B cell (primary cell): ENCODE measurements at regions not wholly inside any gene's neighbourhood (a gene's known extent, or its start where the extent isn't known, plus 50 kb on each side); places are given as distances from the start of the nearest gene placed in this dataset.

ENCODE experiments used
- ATAC-seq: fragments of 200-7000 bp; cut with Tn5 transposase; one replicate; pipeline ENCODE4 v1.10.0; 2021; ENCODE audit warnings: low read depth, mild to moderate bottlenecking, moderate number of reproducible peaks, moderate library complexity
- CTCF ChIA-PET: fragments of 350-600 bp; sonication (Branson Sonifier 250); formaldehyde crosslinking; loops from one replicate; lab custom pipeline; 2021; ENCODE audit warnings: antibody characterized with exemption, inconsistent platforms; lab: Charles Lee
- POLR2A ChIA-PET: fragments of 350-600 bp; sonication (Branson Sonifier 250); formaldehyde crosslinking; loops from one replicate; lab custom pipeline; 2021; ENCODE audit warnings: antibody characterized with exemption; lab: Charles Lee
- DNase-seq: peaks from one replicate; pipeline ENCODE4 v3.0.0; 2013
- H2AFZ ChIP-seq: 2 replicates; pipeline ENCODE4 v1.6.1; 2012; ENCODE audit warnings: mild to moderate bottlenecking, low read depth, low read length; ENCODE audit not compliant: insufficient read depth, poor library complexity, severe bottlenecking
- H3K27ac ChIP-seq, 2 donors: 1 replicate in 1 of 2; 2 replicates in 1 of 2; pipeline ENCODE4 v1.5.1; 2012 to 2013; ENCODE audit warnings: low read length in 2 of 2, mild to moderate bottlenecking in 2 of 2, moderate library complexity in 1 of 2
- H3K27me3 ChIP-seq, 4 experiments: fragments of 200-600 bp in 1 of 4; sonication (generic) in 1 of 4; replicated peaks in 1 of 4; 1 replicate in 2 of 4; 2 replicates in 2 of 4; pipeline versions ENCODE4 v1.6.1 to v1.7.0; 2013 to 2016; ENCODE audit warnings: low read length in 3 of 4, mild to moderate bottlenecking in 2 of 4, mixed read lengths in 1 of 4, moderate library complexity in 1 of 4; ENCODE audit not compliant: insufficient read depth in 4 of 4, control insufficient read depth in 3 of 4; ENCODE audit errors: control extremely low read depth in 1 of 4
- H3K36me3 ChIP-seq, 2 experiments: replicated peaks in 1 of 2; 1 replicate in 1 of 2; 2 replicates in 1 of 2; pipeline versions ENCODE4 v1.6.1 to v1.7.1; 2013; ENCODE audit warnings: low read length in 1 of 2; ENCODE audit not compliant: insufficient read depth in 2 of 2, control insufficient read depth in 1 of 2; ENCODE audit errors: control extremely low read depth in 1 of 2, extremely low read depth in 1 of 2
- H3K4me1 ChIP-seq, 2 donors: fragments of 200-600 bp in 1 of 2; sonication (generic) in 1 of 2; 1 replicate in 1 of 2; 2 replicates in 1 of 2; pipeline versions ENCODE4 v1.5.1 to v1.6.1; 2013 to 2017; ENCODE audit warnings: low read length in 2 of 2; ENCODE audit not compliant: control insufficient read depth in 2 of 2, insufficient read depth in 2 of 2
- H3K4me2 ChIP-seq: replicated peaks from 2 replicates; pipeline ENCODE3; 2012; ENCODE audit warnings: mild to moderate bottlenecking, low read depth, low read length; ENCODE audit not compliant: poor library complexity, severe bottlenecking
- H3K4me3 ChIP-seq, 5 experiments: fragments of 200-600 bp in 1 of 5; sonication (generic) in 1 of 5; 1 replicate in 3 of 5; 2 replicates in 2 of 5; pipeline versions ENCODE4 v1.5.1 to v1.7.0; 2011 to 2016; ENCODE audit warnings: low read length in 4 of 5, mild to moderate bottlenecking in 4 of 5, low read depth in 2 of 5, control low read depth in 1 of 5, moderate library complexity in 1 of 5; ENCODE audit not compliant: insufficient read depth in 1 of 5; ENCODE audit errors: control extremely low read depth in 1 of 5, extremely low read depth in 1 of 5
- H3K79me2 ChIP-seq: fragments of 200-600 bp; sonication (generic); one replicate; pipeline ENCODE4 v1.6.0; 2016; ENCODE audit warnings: low read length; ENCODE audit not compliant: control insufficient read depth, insufficient read depth
- H3K9ac ChIP-seq: fragments of 200-600 bp; sonication (generic); 2 replicates; pipeline ENCODE4 v1.6.1; 2017; ENCODE audit warnings: mild to moderate bottlenecking, low read length, moderate library complexity
- H3K9me3 ChIP-seq, 3 donors: one replicate each; pipeline versions ENCODE4 v1.6.1 to v1.7.1; 2013; ENCODE audit warnings: low read length in 2 of 3; ENCODE audit not compliant: control insufficient read depth in 2 of 3, insufficient read depth in 1 of 3; ENCODE audit errors: control extremely low read depth in 1 of 3
- H4K20me1 ChIP-seq: 2 replicates; pipeline ENCODE4 v1.6.0; 2012; ENCODE audit warnings: mild to moderate bottlenecking, low read length; ENCODE audit not compliant: insufficient read depth, control insufficient read depth, poor library complexity, severe bottlenecking
- H3K27ac Mint-ChIP-seq: one replicate; pipeline ENCODE4 v1.8.0; 2021; ENCODE audit warnings: mixed read lengths
- H3K27me3 Mint-ChIP-seq: one replicate; pipeline ENCODE4 v1.8.0; 2021; ENCODE audit warnings: mixed read lengths
- H3K4me1 Mint-ChIP-seq: one replicate; pipeline ENCODE4 v1.8.0; 2021; ENCODE audit warnings: mixed read lengths
- H3K4me3 Mint-ChIP-seq: one replicate; pipeline ENCODE4 v1.8.0; 2021; ENCODE audit warnings: mixed read lengths
- H3K9me3 Mint-ChIP-seq: one replicate; pipeline ENCODE4 v1.8.0; 2022; ENCODE audit warnings: mixed read lengths; ENCODE audit not compliant: insufficient read depth
- EZH2 ChIP-seq: IDR thresholded peaks from 2 replicates; pipeline ENCODE4 v1.6.1; 2012; ENCODE audit warnings: borderline replicate concordance, low read depth, mild to moderate bottlenecking, moderate library complexity, low read length; ENCODE audit not compliant: insufficient read depth, poor library complexity, severe bottlenecking
- WGBS: methylation state at CpG from one replicate; pipeline ENCODE4 v1.1.5; 2013; ENCODE audit warnings: missing lambda C conversion rate; ENCODE audit not compliant: insufficient coverage; 5-methylcytosine and 5-hydroxymethylcytosine counted together
- intact Hi-C: fragments of 100-400 bp; cut with micrococcal nuclease; formaldehyde crosslinking; loops from one replicate; pipeline ENCODE4 v1.10.0; 2022
- TF ChIP-seq, protein P1 (sequence below): fragments of 200-600 bp; IDR thresholded peaks from one replicate; pipeline ENCODE4 v1.8.0; 2022; ENCODE audit warnings: antibody characterized with exemption, mild to moderate bottlenecking

DNA sequence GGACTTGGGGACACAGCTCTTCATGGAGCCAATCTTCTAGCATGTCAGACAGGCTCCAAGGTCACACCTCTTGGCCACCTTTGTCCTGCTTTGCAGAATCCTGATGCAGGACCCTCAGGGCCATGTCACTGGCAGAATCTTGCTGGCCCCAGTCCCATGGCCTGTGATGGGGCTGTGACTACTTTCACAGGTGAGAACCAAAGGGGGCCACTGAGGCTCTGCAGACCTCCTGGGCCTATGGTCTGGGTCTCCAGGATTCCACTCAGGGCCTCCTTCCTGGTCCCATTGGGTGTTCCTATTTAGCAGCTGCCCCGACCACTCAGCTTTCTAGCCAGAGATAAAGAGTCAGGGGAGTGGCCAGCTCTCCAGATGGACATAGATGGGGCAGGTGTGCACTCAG lies 238.7 kb downstream of the MATN1 start:
- no peak overlapping the region for H3K27ac Mint-ChIP-seq
- WGBS: 73% methylated on average over 1 of the region's 1 CpG

DNA sequence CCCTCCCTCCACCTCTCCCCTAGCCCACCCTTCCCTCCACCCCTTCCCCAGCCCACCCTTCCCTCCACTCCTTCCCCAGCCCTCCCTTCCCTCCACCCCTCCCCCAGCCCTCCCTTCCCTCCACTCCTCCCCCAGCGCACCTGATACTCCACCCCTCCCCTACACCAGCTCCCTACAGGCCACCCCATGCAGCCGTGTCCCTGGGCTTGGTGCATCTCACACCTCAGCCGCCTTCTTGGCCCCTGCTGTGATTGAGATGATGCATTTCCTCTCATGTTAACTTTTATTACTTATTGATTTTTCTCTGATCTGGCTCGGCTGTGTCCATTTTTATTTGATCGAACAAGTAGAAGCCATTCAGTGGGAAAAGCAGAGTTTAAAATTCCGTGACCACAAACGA lies 243.8 kb downstream of the MATN1 start:
- H3K36me3 ChIP-seq: no peaks in the 10 kb centered on the region
- no peaks in the 10 kb centered on the region for H4K20me1 ChIP-seq
- no peaks in the 10 kb centered on the region for H3K27me3 ChIP-seq
- no peak overlapping the region for H3K4me2 ChIP-seq
- no peak for ATAC-seq
- Mint-ChIP-seq H3K27ac (no peak overlapping the region), H3K27me3 (peaks cover 2% of the 10 kb centered on the region), H3K4me1 (no peaks in the 10 kb centered on the region), H3K9me3 (peaks cover 8% of the 10 kb centered on the region), H3K4me3 (no peak overlapping the region)
- 77% methylated on average over 3 of the region's 7 CpGs for WGBS
- no peak for DNase-seq
- H3K9ac ChIP-seq: no peak overlapping the region
- no peak overlapping the region for H2AFZ ChIP-seq
- H3K79me2 ChIP-seq: no peaks in the 10 kb centered on the region
- H3K4me1 ChIP-seq: no peaks in the 10 kb centered on the region
- POLR2A ChIA-PET: no interaction called here
- TF ChIP-seq EZH2: no peak
- TF ChIP-seq, protein P1, sequence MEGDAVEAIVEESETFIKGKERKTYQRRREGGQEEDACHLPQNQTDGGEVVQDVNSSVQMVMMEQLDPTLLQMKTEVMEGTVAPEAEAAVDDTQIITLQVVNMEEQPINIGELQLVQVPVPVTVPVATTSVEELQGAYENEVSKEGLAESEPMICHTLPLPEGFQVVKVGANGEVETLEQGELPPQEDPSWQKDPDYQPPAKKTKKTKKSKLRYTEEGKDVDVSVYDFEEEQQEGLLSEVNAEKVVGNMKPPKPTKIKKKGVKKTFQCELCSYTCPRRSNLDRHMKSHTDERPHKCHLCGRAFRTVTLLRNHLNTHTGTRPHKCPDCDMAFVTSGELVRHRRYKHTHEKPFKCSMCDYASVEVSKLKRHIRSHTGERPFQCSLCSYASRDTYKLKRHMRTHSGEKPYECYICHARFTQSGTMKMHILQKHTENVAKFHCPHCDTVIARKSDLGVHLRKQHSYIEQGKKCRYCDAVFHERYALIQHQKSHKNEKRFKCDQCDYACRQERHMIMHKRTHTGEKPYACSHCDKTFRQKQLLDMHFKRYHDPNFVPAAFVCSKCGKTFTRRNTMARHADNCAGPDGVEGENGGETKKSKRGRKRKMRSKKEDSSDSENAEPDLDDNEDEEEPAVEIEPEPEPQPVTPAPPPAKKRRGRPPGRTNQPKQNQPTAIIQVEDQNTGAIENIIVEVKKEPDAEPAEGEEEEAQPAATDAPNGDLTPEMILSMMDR: no peak
- CTCF ChIA-PET: no interaction called here
- intact Hi-C loops: no loop called here
- no peak overlapping the region for H3K4me3 ChIP-seq
- peaks cover 1 to 53% (median 24%) of the 10 kb centered on the region in 3 donors for H3K9me3 ChIP-seq
- H3K27ac ChIP-seq: no peak overlapping the region

More for the DNA sequence above, 238.7 kb downstream of the MATN1 start:
- Mint-ChIP-seq H3K27me3 (peaks cover 12% of the 10 kb centered on the region), H3K4me1 (no peaks in the 10 kb centered on the region), H3K4me3 (no peak overlapping the region), H3K9me3 (peaks cover 11% of the 10 kb centered on the region)
- ChIA-PET POLR2A (no interaction called here), CTCF (no interaction called here)
- H3K4me2 ChIP-seq: no peak overlapping the region
- peaks cover 1 to 60% (median 24%) of the 10 kb centered on the region in 3 donors for H3K9me3 ChIP-seq
- H3K9ac ChIP-seq: no peak overlapping the region
- intact Hi-C loops: no loop called here
- H4K20me1 ChIP-seq: no peaks in the 10 kb centered on the region
- ATAC-seq: no peak
- no peaks in the 10 kb centered on the region for H3K27me3 ChIP-seq
- TF ChIP-seq, protein P1: no peak
- no peak for TF ChIP-seq EZH2
- H3K4me3 ChIP-seq: no peak overlapping the region
- no peaks in the 10 kb centered on the region for H3K4me1 ChIP-seq
- no peak for DNase-seq
- H2AFZ ChIP-seq: no peak overlapping the region
- H3K36me3 ChIP-seq: no peaks in the 10 kb centered on the region
- H3K27ac ChIP-seq: no peak overlapping the region
- no peaks in the 10 kb centered on the region for H3K79me2 ChIP-seq
